ENCODE measurements at regions not wholly inside any gene's neighbourhood (a gene's known extent, or its start where the extent isn't known, plus 50 kb on each side); places are given as distances from the start of the nearest gene placed in this dataset.

DNA sequence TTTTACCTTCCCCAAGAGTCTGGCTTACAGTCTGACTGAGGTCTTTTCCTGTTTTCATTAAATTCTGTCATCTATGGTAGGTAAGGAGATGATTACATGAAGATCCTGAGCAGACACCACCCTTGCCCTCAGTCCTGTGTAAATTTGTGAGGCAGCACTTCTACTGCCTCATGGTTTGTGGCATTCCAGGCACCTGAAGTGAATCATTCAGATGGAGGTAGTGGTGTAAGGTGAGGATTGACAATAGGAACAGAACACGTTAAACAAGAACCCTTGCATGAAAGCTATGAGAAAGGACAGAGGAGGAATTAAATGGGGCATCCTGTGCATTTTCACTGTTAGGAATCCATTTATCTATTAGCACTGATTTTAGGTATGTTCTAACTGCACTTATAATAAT lies 618.6 kb downstream of the TLL1 start:
- DNase-seq (ENCODE audit: low spot score), result no peak

- no peak for DNase-seq (ENCODE audit: low spot score)
Observed at GRCh38 chr4:166493924-166494345, 620.9 kb downstream of the TLL1 start.

DNA sequence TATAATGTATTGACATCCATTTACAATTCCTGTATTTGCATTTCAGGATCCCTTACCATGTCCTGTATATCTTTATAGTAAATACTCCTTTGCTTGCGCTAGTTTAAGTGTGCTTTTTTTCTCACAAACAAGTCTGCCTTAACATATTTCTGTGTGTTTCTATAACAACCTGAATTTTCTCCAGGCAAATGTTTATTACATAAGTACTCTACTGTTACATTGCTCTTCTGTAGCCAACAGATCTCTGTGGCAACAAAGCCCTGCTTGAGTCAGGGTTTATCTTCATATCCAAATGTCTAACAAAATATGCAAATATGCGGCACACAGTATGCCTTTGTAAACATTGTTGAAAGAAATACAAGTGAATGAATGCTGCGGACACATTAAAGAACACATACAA lies 625.5 kb downstream of the TLL1 start:
- no peak for DNase-seq (ENCODE audit: low spot score)

GRCh38 chr4:166499820-166500219 lies 626.8 kb downstream of the TLL1 start:
- DNase-seq (ENCODE audit: low spot score), result no peak

DNA sequence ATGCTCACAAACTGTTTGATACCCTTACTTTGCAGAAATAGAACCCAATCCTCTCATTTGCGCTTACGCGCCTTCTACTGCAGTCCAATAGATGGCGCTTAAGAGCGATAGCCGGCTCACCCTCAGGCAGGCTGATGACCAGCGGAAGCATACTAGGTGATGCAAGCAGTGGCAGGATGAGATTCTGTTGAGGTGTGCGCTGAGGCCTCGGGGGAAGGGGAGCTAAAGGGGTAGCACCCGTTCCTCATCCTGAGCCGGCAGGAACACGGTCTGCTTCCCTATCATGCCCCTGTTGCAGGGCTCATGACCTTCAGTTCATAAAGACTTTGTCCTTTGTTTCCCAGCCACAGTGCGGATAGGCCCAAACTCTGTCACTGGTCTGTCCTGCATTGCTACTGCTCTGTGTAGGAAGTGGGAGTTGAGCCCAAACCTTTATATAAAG lies 628.9 kb downstream of the TLL1 start:
- DNase-seq (ENCODE audit: low spot score), result no peak

GRCh38 chr4:166502660-166503059 lies 629.6 kb downstream of the TLL1 start:
- DNase-seq (ENCODE audit: low spot score), result no peak

GRCh38 chr4:166506051-166506450 lies 633.0 kb downstream of the TLL1 start:
- no peak for DNase-seq (ENCODE audit: low spot score)

- DNase-seq (ENCODE audit: low spot score), result no peak
Observed at GRCh38 chr4:166512267-166512666, 639.2 kb downstream of the TLL1 start.

DNA sequence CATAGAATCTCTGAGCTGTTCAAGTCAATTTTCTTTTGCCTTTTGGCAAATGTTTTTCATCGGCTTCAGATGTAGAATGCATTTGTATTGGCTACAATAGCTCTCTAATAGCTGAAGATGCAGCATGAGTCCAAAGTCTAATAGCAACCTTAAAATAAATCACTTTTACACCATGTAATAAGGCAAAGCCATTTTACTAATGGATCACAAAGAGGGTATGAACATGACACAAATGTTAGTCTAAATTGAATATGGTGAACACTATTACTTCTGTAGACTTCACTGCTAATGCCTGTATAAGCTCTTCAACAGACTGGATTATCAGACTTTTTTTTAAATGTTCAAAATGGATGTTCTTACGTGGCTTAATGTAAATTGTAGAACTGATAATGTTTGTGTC lies 645.3 kb downstream of the TLL1 start:
- no peak for DNase-seq (ENCODE audit: low spot score)

GRCh38 chr4:166518776-166519175 lies 645.7 kb downstream of the TLL1 start:
- peak; percentile 2 for DNase-seq (ENCODE audit: low spot score)

- DNase-seq (ENCODE audit: low spot score), result no peak
Observed at GRCh38 chr4:166519774-166520173, 646.7 kb downstream of the TLL1 start.

GRCh38 chr4:166527500-166527899 lies 654.5 kb downstream of the TLL1 start:
- peak; percentile 90 for DNase-seq (ENCODE audit: low spot score)

- DNase-seq (ENCODE audit: low spot score), result no peak
Observed at GRCh38 chr4:166531703-166532102, 658.7 kb downstream of the TLL1 start.

GRCh38 chr4:166535865-166536264 lies 662.8 kb downstream of the TLL1 start:
- DNase-seq (ENCODE audit: low spot score), result no peak

GRCh38 chr4:166538491-166539005 lies 665.5 kb downstream of the TLL1 start:
- DNase-seq (ENCODE audit: low spot score), result no peak

DNA sequence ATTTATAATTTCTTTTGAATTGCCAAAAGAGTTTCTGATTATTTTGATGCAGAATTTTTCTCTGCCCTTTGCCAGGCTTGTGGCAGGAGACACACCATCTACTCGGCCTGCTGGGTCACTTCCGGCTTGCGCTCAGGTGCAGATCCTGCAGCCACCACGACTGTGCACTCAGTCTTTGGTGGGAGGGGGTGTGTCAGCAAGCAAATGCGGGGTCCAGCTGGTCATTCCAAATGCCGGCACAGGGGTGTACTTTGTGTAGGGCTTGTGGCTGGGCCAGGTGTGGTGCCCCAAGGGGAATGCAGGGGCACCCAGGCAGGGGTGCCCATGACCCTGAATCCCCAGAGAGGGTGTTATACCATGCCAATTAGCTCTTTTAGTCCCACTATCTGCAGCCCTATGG lies 673.0 kb downstream of the TLL1 start:
- DNase-seq (ENCODE audit: low spot score), result no peak

GRCh38 chr4:166577639-166578038 lies 656.7 kb downstream of the SPOCK3 start:
- no peak for DNase-seq (ENCODE audit: low spot score)

DNA sequence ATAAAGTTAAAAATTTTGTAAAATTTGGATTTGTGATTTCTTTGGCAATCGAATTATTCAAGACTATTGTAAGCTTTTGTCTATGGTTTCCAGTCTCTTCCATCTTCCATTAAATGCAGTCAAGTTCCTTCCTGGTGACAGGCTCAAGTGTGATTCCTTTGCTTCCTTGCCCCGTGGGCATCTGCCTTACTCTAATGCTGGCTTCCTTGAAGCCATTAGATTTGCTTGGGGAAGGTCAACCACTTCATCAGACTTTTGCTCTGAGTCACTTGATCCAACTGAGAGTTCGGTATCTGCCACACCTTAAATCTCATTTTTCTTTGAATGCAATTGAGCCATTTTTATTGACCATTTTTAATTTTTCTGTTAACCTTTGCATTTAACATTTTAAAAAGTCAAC lies 648.8 kb downstream of the SPOCK3 start:
- no peak for DNase-seq (ENCODE audit: low spot score)

DNA sequence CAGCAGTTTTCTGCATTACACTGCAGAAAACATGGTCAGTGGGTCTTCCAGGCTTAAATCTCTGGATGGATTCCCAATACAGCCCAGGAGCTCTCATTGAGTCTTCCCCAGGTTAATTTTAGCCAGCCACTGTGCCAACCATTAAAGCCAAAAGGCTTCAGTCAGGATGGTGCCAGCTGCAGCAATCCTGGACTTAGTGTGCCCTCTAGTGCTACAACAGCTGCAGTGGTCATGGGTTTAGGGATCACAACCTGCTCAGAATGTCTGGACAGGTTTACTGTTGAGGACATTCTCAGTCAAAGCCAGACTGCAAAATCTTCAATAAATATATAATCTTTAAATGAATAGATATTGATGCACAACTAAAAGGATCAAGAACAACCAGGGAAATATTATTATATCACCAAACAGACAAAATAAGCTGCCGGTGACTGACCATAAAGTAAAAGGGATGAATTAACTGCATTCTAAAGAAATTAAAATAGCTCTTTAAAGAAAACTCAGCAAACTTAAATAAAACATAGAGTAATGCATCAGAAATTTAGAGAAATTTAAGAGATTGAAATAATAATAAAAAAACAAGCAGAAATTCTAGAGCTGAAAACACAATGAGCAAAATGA lies 639.9 kb downstream of the SPOCK3 start:
- DNase-seq (ENCODE audit: low spot score), result peak; percentile 23

DNA sequence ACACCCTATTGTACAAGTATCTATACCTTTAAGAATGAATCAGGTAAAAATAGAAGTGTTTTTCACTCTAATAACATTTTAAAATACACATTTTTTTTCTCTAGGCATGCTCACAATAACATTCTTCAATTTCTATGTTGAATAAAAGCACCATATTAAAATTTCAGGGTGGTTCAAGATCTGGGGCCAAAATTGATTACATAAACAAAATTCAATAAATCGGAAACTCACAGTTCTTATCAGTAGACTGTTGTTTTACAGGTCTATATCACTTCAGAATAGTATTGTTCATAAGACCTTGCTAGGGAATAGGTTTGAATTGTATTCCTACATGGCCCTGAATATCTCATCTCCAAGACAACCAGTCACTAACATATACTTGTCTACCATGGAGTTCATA lies 634.0 kb downstream of the SPOCK3 start:
- no peak for DNase-seq (ENCODE audit: low spot score)

- DNase-seq (ENCODE audit: low spot score), result no peak
Observed at GRCh38 chr4:166602068-166602467, 632.2 kb downstream of the SPOCK3 start.

DNA sequence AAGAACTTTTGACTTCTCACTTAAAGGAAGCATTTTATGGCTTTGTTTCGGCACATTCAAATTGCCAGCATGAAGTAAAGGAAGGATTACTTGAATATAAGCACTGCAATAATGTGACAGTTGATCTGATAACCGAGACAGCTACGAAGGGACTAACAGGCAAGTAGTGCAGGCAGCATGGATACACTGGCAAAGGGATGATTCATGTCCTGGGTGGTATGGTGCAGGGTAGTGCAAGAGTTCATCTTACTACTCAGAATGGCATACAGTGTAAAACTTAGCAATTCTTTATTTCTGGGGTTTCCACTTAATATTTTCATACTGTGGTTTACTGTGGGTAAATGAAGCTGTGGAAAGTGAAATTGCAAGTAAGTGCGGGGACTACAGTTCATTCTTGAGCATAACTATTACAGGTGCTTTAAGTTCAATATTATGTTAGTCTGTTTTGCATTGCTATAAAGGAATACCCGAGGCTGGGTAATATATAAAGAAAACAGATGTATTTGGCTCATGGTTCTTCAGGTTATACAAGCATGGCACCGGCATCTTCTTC lies 611.8 kb downstream of the SPOCK3 start:
- DNase-seq (ENCODE audit: low spot score), result no peak

GRCh38 chr4:166625018-166625637 lies 609.2 kb downstream of the SPOCK3 start:
- DNase-seq (ENCODE audit: low spot score), result no peak

DNA sequence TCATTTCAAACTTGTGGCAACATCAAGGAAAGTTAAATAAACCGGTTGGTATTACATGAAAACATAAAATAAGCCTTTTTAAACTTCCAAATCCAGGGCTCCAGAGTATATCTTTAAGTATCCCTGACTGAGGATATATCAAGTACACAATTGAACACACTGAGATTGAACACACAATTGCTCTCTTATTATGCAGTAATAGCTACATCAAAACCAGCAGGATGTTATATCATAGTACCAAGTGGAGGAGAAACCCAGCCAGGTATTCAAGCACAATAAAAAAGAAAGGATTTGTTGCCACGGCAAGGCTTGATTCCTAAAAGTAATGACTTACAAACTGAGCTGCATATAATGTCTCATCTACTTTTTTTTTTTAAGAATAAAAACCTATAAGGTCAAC lies 605.8 kb downstream of the SPOCK3 start:
- DNase-seq (ENCODE audit: low spot score), result no peak
